Ascending aorta (tissue), 2 donors: ENCODE measurements at regions not wholly inside any gene's neighbourhood (a gene's known extent, or its start where the extent isn't known, plus 50 kb on each side); places are given as distances from the start of the nearest gene placed in this dataset.

ENCODE experiments used
- DNase-seq, 2 donors: peaks; one replicate each; pipeline ENCODE4 v3.0.0-alpha.2; 2019; ENCODE audit warnings: low spot score in 2 of 2
- H3K27ac ChIP-seq, 2 donors: fragments of 200-600 bp; sonication (generic); one replicate each; pipeline ENCODE4 v1.5.1; 2016 to 2017; ENCODE audit warnings: mild to moderate bottlenecking in 1 of 2
- H3K27me3 ChIP-seq: fragments of 200-600 bp; sonication (generic); one replicate; pipeline ENCODE4 v1.5.1; 2017
- H3K36me3 ChIP-seq, 2 donors: fragments of 200-600 bp; sonication (generic); one replicate each; pipeline ENCODE4 v1.5.1; 2016
- H3K4me1 ChIP-seq, 2 donors: fragments of 200-600 bp; sonication (generic); one replicate each; pipeline ENCODE4 v1.5.1; 2016 to 2017; ENCODE audit warnings: mild to moderate bottlenecking in 1 of 2
- H3K4me3 ChIP-seq, 2 donors: fragments of 200-600 bp; sonication (generic); one replicate each; pipeline ENCODE4 v1.5.1; 2016 to 2017; ENCODE audit warnings: mild to moderate bottlenecking in 1 of 2
- H3K9me3 ChIP-seq, 2 donors: fragments of 200-600 bp; sonication (generic); one replicate each; pipeline ENCODE4 v1.5.1; 2016
- CTCF ChIP-seq, 3 experiments: fragments of 200-600 bp in 2 of 3; fragments of 450-650 bp in 1 of 3; sonication (generic) in 2 of 3; IDR thresholded peaks; one replicate each; pipeline ENCODE4 v1.5.1; 2016 to 2019; ENCODE audit warnings: antibody characterized with exemption in 3 of 3, mild to moderate bottlenecking in 1 of 3, moderate library complexity in 1 of 3
- intact Hi-C: fragments of 100-400 bp; cut with DNase I; formaldehyde crosslinking; loops from one replicate; pipeline ENCODE4 v1.15.1; 2023

GRCh38 chr2:16122556-16122955 is 182.2 kb downstream of the MYCN start:
- H3K9me3 ChIP-seq, result no peaks in the 10 kb centered on the region
- H3K27ac ChIP-seq, result no peak overlapping the region
- H3K27me3 ChIP-seq, result no peaks in the 10 kb centered on the region
- H3K4me3 ChIP-seq, result no peak overlapping the region
- intact Hi-C loops, result no loop called here
- H3K36me3 ChIP-seq, result no peaks in the 10 kb centered on the region
- no peak for TF ChIP-seq CTCF (IDR thresholded peaks at IDR 0.05)
- DNase-seq, result no peak
- no peaks in the 10 kb centered on the region for H3K4me1 ChIP-seq

GRCh38 chr2:16121986-16122390 is 181.6 kb downstream of the MYCN start:
- intact Hi-C loops, result no loop called here
- no peak for DNase-seq
- Histone ChIP-seq H3K4me3 (no peak overlapping the region), H3K9me3 (no peaks in the 10 kb centered on the region), H3K27ac (no peak overlapping the region), H3K27me3 (no peaks in the 10 kb centered on the region), H3K36me3 (no peaks in the 10 kb centered on the region), H3K4me1 (no peaks in the 10 kb centered on the region)
- TF ChIP-seq CTCF (IDR thresholded peaks at IDR 0.05), result no peak

- no peaks in the 10 kb centered on the region for H3K9me3 ChIP-seq
Measured at GRCh38 chr2:16121231-16121985, 181.1 kb downstream of the MYCN start.

GRCh38 chr2:16120591-16121180 is 180.3 kb downstream of the MYCN start:
- DNase-seq, result no peak
- H3K36me3 ChIP-seq, result no peaks in the 10 kb centered on the region
- H3K9me3 ChIP-seq, result no peaks in the 10 kb centered on the region
- H3K4me3 ChIP-seq, result no peak overlapping the region
- intact Hi-C loops, result no loop called here
- H3K27ac ChIP-seq, result no peak overlapping the region
- TF ChIP-seq CTCF (IDR thresholded peaks at IDR 0.05), result no peak
- no peaks in the 10 kb centered on the region for H3K4me1 ChIP-seq
- H3K27me3 ChIP-seq, result no peaks in the 10 kb centered on the region

More at GRCh38 chr2:16121231-16121985, 181.1 kb downstream of the MYCN start:
- no peaks in the 10 kb centered on the region for H3K36me3 ChIP-seq
- H3K4me1 ChIP-seq, result no peaks in the 10 kb centered on the region
- no peak for TF ChIP-seq CTCF (IDR thresholded peaks at IDR 0.05)
- no peak for DNase-seq
- H3K4me3 ChIP-seq, result no peak overlapping the region
- no peak overlapping the region for H3K27ac ChIP-seq
- H3K27me3 ChIP-seq, result no peaks in the 10 kb centered on the region
- intact Hi-C loops, result no loop called here

- Histone ChIP-seq H3K27ac (no peak overlapping the region), H3K4me1 (no peaks in the 10 kb centered on the region), H3K9me3 (no peaks in the 10 kb centered on the region), H3K4me3 (no peak overlapping the region), H3K27me3 (no peaks in the 10 kb centered on the region), H3K36me3 (no peaks in the 10 kb centered on the region)
- intact Hi-C loops, result no loop called here
- DNase-seq, result no peak
- no peak for TF ChIP-seq CTCF (IDR thresholded peaks at IDR 0.05)
Measured at GRCh38 chr2:16119741-16120140, 179.4 kb downstream of the MYCN start.
